ENCODE measurements at regions not wholly inside any gene's neighbourhood (a gene's known extent, or its start where the extent isn't known, plus 50 kb on each side); places are given as distances from the start of the nearest gene placed in this dataset.

GRCh38 chr18:6565815-6566081 is 151.0 kb upstream of the L3MBTL4 start:
- TF ChIP-seq SUZ12 (IDR thresholded peaks at IDR 0.05): no peak
- no peak for TF ChIP-seq FOXM1 (IDR thresholded peaks at IDR 0.05; ENCODE audit: borderline replicate concordance)
- TF ChIP-seq ARNT (IDR thresholded peaks at IDR 0.05): no peak
- TF ChIP-seq SP1 (IDR thresholded peaks at IDR 0.05): no peak
- TF ChIP-seq TARDBP (IDR thresholded peaks at IDR 0.05): no peak

Data from HEK293T (cell line).